ENCODE measurements at regions not wholly inside any gene's neighbourhood (a gene's known extent, or its start where the extent isn't known, plus 50 kb on each side); places are given as distances from the start of the nearest gene placed in this dataset.
"Not testable (repeated sequence)": the region's sequence is repeated elsewhere in the genome, so short reads cannot be mapped to it uniquely, and the experiment has no call there.

- ATAC-seq (no peak), DNase-seq (ENCODE audit: low spot score) (no peak)
- intact Hi-C loops (cut with DNase I) = no loop called here
These were observed 157.5 kb downstream of the ZFP36L2 start for GRCh38 chr2:43068631-43069517.

GRCh38 chr2:43068041-43068533, 158.3 kb downstream of the ZFP36L2 start:
- intact Hi-C loops (cut with DNase I) = no loop called here
- DNase-seq (ENCODE audit: low spot score) (peak; percentile 80), ATAC-seq (peak; percentile 20)

- peak; percentile 56 for DNase-seq (ENCODE audit: low spot score)
- intact Hi-C loops (cut with DNase I) = no loop called here
- no peak for ATAC-seq
These were observed 159.0 kb downstream of the ZFP36L2 start for GRCh38 chr2:43067254-43068040.

GRCh38 chr2:43066541-43067253, 159.7 kb downstream of the ZFP36L2 start:
- DNase-seq (ENCODE audit: low spot score) = peak; percentile 50

GRCh38 chr2:43065871-43066270, 160.5 kb downstream of the ZFP36L2 start:
- ATAC-seq (no peak), DNase-seq (ENCODE audit: low spot score) (peak; percentile 53)
- intact Hi-C loops (cut with DNase I) = no loop called here

More at GRCh38 chr2:43066541-43067253, 159.7 kb downstream of the ZFP36L2 start:
- ATAC-seq; intact Hi-C loops (cut with DNase I): not testable (repeated sequence)

- intact Hi-C loops (cut with DNase I) = no loop called here
- DNase-seq (ENCODE audit: low spot score) (peak; percentile 52), ATAC-seq (no peak)
These were observed 161.4 kb downstream of the ZFP36L2 start for GRCh38 chr2:43065036-43065435.

- intact Hi-C loops (cut with DNase I); ATAC-seq: not testable (repeated sequence)
- DNase-seq (ENCODE audit: low spot score) = peak; percentile 32
These were observed 163.3 kb downstream of the ZFP36L2 start for GRCh38 chr2:43063096-43063495.

GRCh38 chr2:43062058-43062457, 164.3 kb downstream of the ZFP36L2 start:
- ATAC-seq (no peak), DNase-seq (ENCODE audit: low spot score) (no peak)
- intact Hi-C loops (cut with DNase I) = no loop called here

- intact Hi-C loops (cut with DNase I) = no loop called here
- DNase-seq (ENCODE audit: low spot score) (peak; percentile 28), ATAC-seq (no peak)
These were observed 165.9 kb downstream of the ZFP36L2 start for GRCh38 chr2:43060390-43061016.

GRCh38 chr2:43059183-43059897, 167.1 kb downstream of the ZFP36L2 start:
- peak; percentile 82 for DNase-seq (ENCODE audit: low spot score)
- intact Hi-C loops (cut with DNase I) = no loop called here
- peak; percentile 90 for ATAC-seq

GRCh38 chr2:43058726-43059110, 167.7 kb downstream of the ZFP36L2 start:
- peak; percentile 51 for DNase-seq (ENCODE audit: low spot score)
- intact Hi-C loops (cut with DNase I) = no loop called here
- ATAC-seq = no peak

GRCh38 chr2:43057742-43058725, 168.4 kb downstream of the ZFP36L2 start:
- no peak for ATAC-seq
- intact Hi-C loops (cut with DNase I) = no loop called here
- peak; percentile 42 for DNase-seq (ENCODE audit: low spot score)

- DNase-seq (ENCODE audit: low spot score) (peak; percentile 55), ATAC-seq (no peak)
- intact Hi-C loops (cut with DNase I) = no loop called here
These were observed 169.2 kb downstream of the ZFP36L2 start for GRCh38 chr2:43057026-43057741.

GRCh38 chr2:43055985-43056384, 170.4 kb downstream of the ZFP36L2 start:
- intact Hi-C loops (cut with DNase I) = no loop called here
- ATAC-seq = no peak
- peak; percentile 47 for DNase-seq (ENCODE audit: low spot score)

- intact Hi-C loops (cut with DNase I) = no loop called here
- peak; percentile 47 for DNase-seq (ENCODE audit: low spot score)
- ATAC-seq = no peak
These were observed 171.1 kb downstream of the ZFP36L2 start for GRCh38 chr2:43055086-43055912.

GRCh38 chr2:43054367-43054766, 172.0 kb downstream of the ZFP36L2 start:
- ATAC-seq = no peak
- DNase-seq (ENCODE audit: low spot score) = peak; percentile 35
- intact Hi-C loops (cut with DNase I) = no loop called here
